Adrenal gland (tissue), 9 donors: ENCODE measurements at regions not wholly inside any gene's neighbourhood (a gene's known extent, or its start where the extent isn't known, plus 50 kb on each side); places are given as distances from the start of the nearest gene placed in this dataset.

Experiments used
- DNase-seq, 7 donors: peaks; one replicate each; pipeline ENCODE4 v3.0.0-alpha.2; 2019 to 2020
- H3K27ac ChIP-seq, 5 donors: fragments of 200-600 bp; sonication (generic) in 4 of 5; 1 replicate in 3 of 5; 2 replicates in 2 of 5; pipeline versions ENCODE4 v1.5.1 to v1.8.0; 2016 to 2020; ENCODE audit warnings: mild to moderate bottlenecking in 1 of 5
- H3K27me3 ChIP-seq: fragments of 200-600 bp; 2 replicates; pipeline ENCODE4 v1.8.0; 2021
- H3K36me3 ChIP-seq, 2 donors: fragments of 200-600 bp; replicated peaks in 1 of 2; 1 replicate in 1 of 2; 2 replicates in 1 of 2; pipeline versions ENCODE4 v1.5.1 to v1.8.0; 2018 to 2022
- H3K4me1 ChIP-seq, 2 donors: fragments of 200-600 bp; replicated peaks in 1 of 2; 1 replicate in 1 of 2; 2 replicates in 1 of 2; pipeline versions ENCODE4 v1.5.1 to v1.8.0; 2018 to 2021
- H3K4me3 ChIP-seq, 4 donors: fragments of 200-600 bp; sonication (generic) in 3 of 4; one replicate each; pipeline ENCODE4 v1.5.1; 2016 to 2018
- H3K9me3 ChIP-seq, 3 donors: fragments of 200-600 bp; sonication (generic) in 1 of 3; replicated peaks in 1 of 3; 1 replicate in 2 of 3; 2 replicates in 1 of 3; pipeline versions ENCODE4 v1.5.1 to v1.8.0; 2016 to 2021
- CTCF ChIP-seq, 6 experiments: fragments of 450-650 bp in 4 of 6; fragments of 200-600 bp in 2 of 6; sonication (generic) in 1 of 6; IDR thresholded peaks; 1 replicate in 5 of 6; 2 replicates in 1 of 6; pipeline versions ENCODE4 v1.5.1 to v1.8.0; 2016 to 2021; ENCODE audit warnings: antibody characterized with exemption in 6 of 6, mild to moderate bottlenecking in 2 of 6, moderate library complexity in 1 of 6
- POLR2A ChIP-seq, 2 donors: fragments of 450-650 bp; IDR thresholded peaks; one replicate each; pipeline ENCODE4 v1.6.1; 2017; ENCODE audit warnings: antibody characterized with exemption in 2 of 2, mild to moderate bottlenecking in 2 of 2, moderate library complexity in 1 of 2
- WGBS, 4 donors: extraction: QIAGEN DNeasy Blood & Tissue Kit in 2 of 4; methylation state at CpG; one replicate each; pipeline versions ENCODE4 v1.1.5 to v1.1.7; 2013 to 2017; 5-methylcytosine and 5-hydroxymethylcytosine counted together
- intact Hi-C, 2 donors: fragments of 100-400 bp; cut with DNase I; formaldehyde crosslinking; loops; one replicate each; pipeline versions ENCODE4 v1.14.1 to v1.15.0; 2022 to 2023
- donor health status: healthy with polysubstance abuse.
- donor health status: Bipolar disorder and iron deficiency.
- donor health status: DM: yes; HTN: yes; CAD: no.
- donor health status: DM: no; HTN: no; CAD: no.
- donor health status: DM: no; HTN: no; CAD: no.

- H3K27ac ChIP-seq: no peak overlapping the region
- TF ChIP-seq POLR2A (IDR thresholded peaks at IDR 0.05) (no peak), CTCF (IDR thresholded peaks at IDR 0.05) (no peak)
- no peaks in the 10 kb centered on the region for H3K36me3 ChIP-seq
- no peak overlapping the region for H3K4me3 ChIP-seq
- no peaks in the 10 kb centered on the region for H3K4me1 ChIP-seq
- DNase-seq: no peak
- 49 to 69% (median 59%) methylated on average over 2 of the region's 2 CpGs for WGBS, 4 donors
- intact Hi-C loops: no loop called here
- no peaks in the 10 kb centered on the region for H3K9me3 ChIP-seq
- peaks cover 3% of the 10 kb centered on the region for H3K27me3 ChIP-seq
These were observed 140.9 kb downstream of the PMP22 start for GRCh38 chr17:15124264-15124595.

GRCh38 chr17:15123593-15124263 lies 141.4 kb downstream of the PMP22 start:
- intact Hi-C loops: no loop called here
- Histone ChIP-seq H3K4me1 (no peaks in the 10 kb centered on the region), H3K9me3 (no peaks in the 10 kb centered on the region), H3K27ac (no peak overlapping the region), H3K36me3 (no peaks in the 10 kb centered on the region), H3K27me3 (peaks cover 3% of the 10 kb centered on the region), H3K4me3 (no peak overlapping the region)
- no peak for TF ChIP-seq POLR2A (IDR thresholded peaks at IDR 0.05)
- no peak for TF ChIP-seq CTCF (IDR thresholded peaks at IDR 0.05)
- no peak for DNase-seq
- 50 to 65% (median 54%) methylated on average over 5 of the region's 5 CpGs for WGBS, 4 donors

GRCh38 chr17:15122857-15123256 lies 142.3 kb downstream of the PMP22 start:
- WGBS, 4 donors: 45 to 53% (median 49%) methylated on average over 4 of the region's 4 CpGs
- Histone ChIP-seq H3K4me3 (no peak overlapping the region), H3K27ac (no peak overlapping the region), H3K36me3 (no peaks in the 10 kb centered on the region), H3K27me3 (peaks cover 3% of the 10 kb centered on the region), H3K9me3 (no peaks in the 10 kb centered on the region), H3K4me1 (no peaks in the 10 kb centered on the region)
- intact Hi-C loops: no loop called here
- DNase-seq: no peak
- TF ChIP-seq POLR2A (IDR thresholded peaks at IDR 0.05) (no peak), CTCF (IDR thresholded peaks at IDR 0.05) (no peak)

GRCh38 chr17:15121426-15121825 lies 143.7 kb downstream of the PMP22 start:
- TF ChIP-seq CTCF (IDR thresholded peaks at IDR 0.05) (no peak), POLR2A (IDR thresholded peaks at IDR 0.05) (no peak)
- H3K4me1 ChIP-seq: no peaks in the 10 kb centered on the region
- WGBS, 4 donors: 68 to 75% (median 71%) methylated on average over 2 of the region's 2 CpGs
- no peak overlapping the region for H3K4me3 ChIP-seq
- H3K27me3 ChIP-seq: peaks cover 3% of the 10 kb centered on the region
- no peak overlapping the region for H3K27ac ChIP-seq
- DNase-seq: no peak
- intact Hi-C loops: no loop called here
- H3K36me3 ChIP-seq: no peaks in the 10 kb centered on the region
- no peaks in the 10 kb centered on the region for H3K9me3 ChIP-seq
